H1 (cell line): ENCODE measurements at regions not wholly inside any gene's neighbourhood (a gene's known extent, or its start where the extent isn't known, plus 50 kb on each side); places are given as distances from the start of the nearest gene placed in this dataset.
"Not testable (repeated sequence)": the region's sequence is repeated elsewhere in the genome, so short reads cannot be mapped to it uniquely, and the experiment has no call there.

ENCODE experiments used
- CTCF ChIA-PET: fragments of 300-600 bp; sonication (Branson Sonifier 250); formaldehyde crosslinking; loops from one replicate; lab custom pipeline; 2021; ENCODE audit not compliant: partially characterized antibody; lab: Charles Lee
- POLR2A ChIA-PET: fragments of 300-600 bp; sonication (Branson Sonifier 250); formaldehyde crosslinking; loops from one replicate; lab custom pipeline; 2021; ENCODE audit warnings: inconsistent platforms; ENCODE audit not compliant: partially characterized antibody; lab: Charles Lee
- DNase-seq, 2 experiments: peaks; one replicate each; pipeline versions ENCODE4 v3.0.0 to v3.0.0-alpha.2; 2010 to 2022; ENCODE audit warnings: low spot score in 2 of 2, low read depth in 1 of 2, mixed read lengths in 1 of 2
- FAIRE-seq: peaks from 2 replicates; lab custom pipeline; 2011; peaks lifted over from hg19 to GRCh38; lab: Jason Lieb, UNC
- H2AFZ ChIP-seq: 2 replicates; pipeline ENCODE4 v1.8.1; 2012; ENCODE audit warnings: low read length, inconsistent platforms
- H2AK5ac ChIP-seq: 2 replicates; pipeline ENCODE4 v1.6.1; 2013; ENCODE audit warnings: low read depth, low read length
- H2BK120ac ChIP-seq: replicated peaks from 2 replicates; pipeline ENCODE3; 2013; ENCODE audit warnings: low read depth, low read length, inconsistent platforms
- H2BK12ac ChIP-seq: 2 replicates; pipeline ENCODE4 v1.6.1; 2013; ENCODE audit warnings: low read depth, low read length
- H2BK15ac ChIP-seq: 2 replicates; pipeline ENCODE4 v1.6.1; 2013; ENCODE audit warnings: low read length
- H2BK20ac ChIP-seq: 2 replicates; pipeline ENCODE4 v1.6.1; 2013; ENCODE audit warnings: low read length
- H2BK5ac ChIP-seq: 2 replicates; pipeline ENCODE4 v1.6.1; 2013; ENCODE audit warnings: low read depth, low read length
- H3K14ac ChIP-seq: 2 replicates; pipeline ENCODE4 v1.6.1; 2013; ENCODE audit warnings: inconsistent platforms; ENCODE audit not compliant: insufficient read length
- H3K18ac ChIP-seq: 2 replicates; pipeline ENCODE4 v1.6.1; 2013; ENCODE audit warnings: low read length; ENCODE audit errors: extremely low read depth
- H3K23ac ChIP-seq: 2 replicates; pipeline ENCODE4 v1.6.1; 2013; ENCODE audit warnings: inconsistent platforms; ENCODE audit not compliant: insufficient read length
- H3K23me2 ChIP-seq: 2 replicates; pipeline ENCODE4 v1.6.1; 2013; ENCODE audit warnings: low read depth, low read length
- H3K27ac ChIP-seq: 2 replicates; pipeline ENCODE4 v1.6.1; 2011; ENCODE audit warnings: low read depth, low read length, inconsistent platforms
- H3K27me3 ChIP-seq, 4 experiments: replicated peaks in 1 of 4; 1 replicate in 1 of 4; 2 replicates in 3 of 4; pipeline versions ENCODE4 v1.6.1 to v1.8.1; 2011 to 2013; ENCODE audit warnings: low read length in 3 of 4, mild to moderate bottlenecking in 3 of 4, inconsistent platforms in 2 of 4, mixed read lengths in 2 of 4, moderate library complexity in 1 of 4; ENCODE audit not compliant: control insufficient read depth in 3 of 4, insufficient read depth in 3 of 4; ENCODE audit errors: extremely low read depth in 1 of 4
- H3K36me3 ChIP-seq, 4 experiments: 2 replicates each; pipeline versions ENCODE4 v1.6.1 to v1.8.1; 2011 to 2013; ENCODE audit warnings: mild to moderate bottlenecking in 4 of 4, low read length in 3 of 4, moderate library complexity in 2 of 4, control low read depth in 1 of 4, inconsistent platforms in 1 of 4; ENCODE audit not compliant: insufficient read depth in 4 of 4, control insufficient read depth in 2 of 4
- H3K4ac ChIP-seq: replicated peaks from 2 replicates; pipeline ENCODE3; 2013; ENCODE audit warnings: low read length, low read depth, mixed read lengths, inconsistent platforms; ENCODE audit not compliant: insufficient read length
- H3K4me1 ChIP-seq, 4 experiments: replicated peaks in 1 of 4; 1 replicate in 1 of 4; 2 replicates in 3 of 4; pipeline versions ENCODE4 v1.6.1 to v1.8.1; 2011 to 2013; ENCODE audit warnings: low read length in 3 of 4, inconsistent platforms in 2 of 4, mixed read lengths in 1 of 4; ENCODE audit not compliant: insufficient read depth in 4 of 4, control insufficient read depth in 3 of 4
- H3K4me2 ChIP-seq, 2 experiments: 2 replicates each; pipeline versions ENCODE4 v1.6.1 to v1.8.1; 2011 to 2013; ENCODE audit warnings: low read depth in 2 of 2, low read length in 2 of 2, control low read depth in 1 of 2, inconsistent platforms in 1 of 2, mild to moderate bottlenecking in 1 of 2; ENCODE audit not compliant: insufficient read depth in 1 of 2
- H3K4me3 ChIP-seq, 4 experiments: fragments of 200-600, 300-600 bp in 1 of 4; sonication (generic), shearing (Covaris generic), sonication (Bioruptor Twin) in 1 of 4; 2 replicates each; pipeline versions ENCODE4 v1.5.1 to v1.8.1; 2011 to 2016; ENCODE audit warnings: low read length in 4 of 4, low read depth in 3 of 4, control low read depth in 2 of 4, inconsistent platforms in 2 of 4, mild to moderate bottlenecking in 2 of 4, mixed read lengths in 1 of 4, moderate library complexity in 1 of 4; ENCODE audit not compliant: insufficient read depth in 2 of 4; ENCODE audit errors: extremely low read depth in 1 of 4
- H3K56ac ChIP-seq: replicated peaks from 2 replicates; pipeline ENCODE3; 2013; ENCODE audit warnings: low read depth, mild to moderate bottlenecking, mixed read lengths, low read length, inconsistent platforms; ENCODE audit not compliant: insufficient read length
- H3K79me1 ChIP-seq: 2 replicates; pipeline ENCODE4 v1.6.1; 2013; ENCODE audit warnings: low read depth, low read length, control low read depth
- H3K79me2 ChIP-seq, 2 experiments: 2 replicates each; pipeline versions ENCODE4 v1.6.1 to v1.8.1; 2012 to 2013; ENCODE audit warnings: low read length in 2 of 2, mild to moderate bottlenecking in 2 of 2, inconsistent platforms in 1 of 2; ENCODE audit not compliant: insufficient read depth in 2 of 2, control insufficient read depth in 1 of 2
- H3K9ac ChIP-seq, 4 experiments: replicated peaks in 1 of 4; 1 replicate in 1 of 4; 2 replicates in 3 of 4; pipeline versions ENCODE4 v1.6.1 to v1.8.1; 2011 to 2013; ENCODE audit warnings: low read depth in 3 of 4, low read length in 3 of 4, control low read depth in 2 of 4, mild to moderate bottlenecking in 2 of 4, moderate library complexity in 2 of 4, inconsistent platforms in 1 of 4; ENCODE audit errors: extremely low read depth in 1 of 4
- H3K9me3 ChIP-seq, 2 experiments: 2 replicates each; pipeline versions ENCODE4 v1.6.1 to v1.8.1; 2012 to 2013; ENCODE audit warnings: mild to moderate bottlenecking in 2 of 2, moderate library complexity in 2 of 2, control low read depth in 1 of 2, inconsistent platforms in 1 of 2, low read depth in 1 of 2, low read length in 1 of 2, mixed read lengths in 1 of 2; ENCODE audit not compliant: insufficient read depth in 2 of 2
- H4K20me1 ChIP-seq, 2 experiments: replicated peaks in 1 of 2; 2 replicates each; pipeline versions ENCODE3 to v1.8.1; 2011 to 2013; ENCODE audit warnings: inconsistent platforms in 2 of 2, low read length in 2 of 2, mild to moderate bottlenecking in 1 of 2; ENCODE audit not compliant: insufficient read depth in 2 of 2, control insufficient read depth in 1 of 2
- H4K5ac ChIP-seq: 2 replicates; pipeline ENCODE4 v1.6.1; 2013; ENCODE audit warnings: low read length, low read depth, mixed read lengths, inconsistent platforms; ENCODE audit not compliant: insufficient read length
- H4K8ac ChIP-seq: 2 replicates; pipeline ENCODE4 v1.8.0; 2013; ENCODE audit warnings: mild to moderate bottlenecking, moderate library complexity, low read length, inconsistent platforms; ENCODE audit not compliant: insufficient read depth; ENCODE audit errors: extremely low read depth
- H4K91ac ChIP-seq: replicated peaks from 2 replicates; pipeline ENCODE3; 2013; ENCODE audit warnings: low read length, mixed read lengths, inconsistent platforms; ENCODE audit not compliant: insufficient read length
- WGBS, 2 experiments: shearing (Covaris generic) in 1 of 2; methylation state at CpG; one replicate each; pipeline versions ENCODE4 v1.1.6 to v1.1.7; 2013 to 2015; ENCODE audit warnings: low lambda C conversion rate in 2 of 2, mixed read lengths in 2 of 2, inconsistent platforms in 1 of 2, low coverage in 1 of 2, missing lambda C conversion rate in 1 of 2; ENCODE audit not compliant: insufficient replicate concordance in 2 of 2, insufficient coverage in 1 of 2, insufficient read length in 1 of 2; ENCODE audit errors: extremely low coverage in 1 of 2, missing lambda C conversion rate in 1 of 2; 5-methylcytosine and 5-hydroxymethylcytosine counted together

DNA sequence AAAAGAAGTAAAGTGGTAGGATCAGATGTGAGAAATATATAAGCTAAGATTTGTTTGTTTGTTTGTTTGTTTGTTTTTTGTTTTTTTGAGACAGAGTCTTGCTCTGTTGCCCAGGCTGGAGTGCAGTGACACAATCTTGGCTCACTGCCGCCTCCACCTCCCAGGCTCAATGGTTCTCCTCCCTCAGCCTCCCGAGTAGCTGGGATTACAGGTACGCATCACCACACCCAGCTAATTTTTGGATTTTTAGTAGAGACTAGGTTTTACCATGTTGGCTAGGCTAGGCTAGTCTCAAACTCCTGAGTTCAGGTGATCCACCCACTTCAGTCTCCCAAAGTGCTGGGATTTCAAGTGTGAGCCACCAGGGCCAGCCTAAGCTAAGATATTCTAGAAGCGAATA, 4817.1 kb upstream of the OR11H1 start:
- H3K23me2 ChIP-seq, DNase-seq, H3K9ac ChIP-seq, H3K18ac ChIP-seq, H2BK15ac ChIP-seq, H3K79me2 ChIP-seq, H4K8ac ChIP-seq, H3K4me1 ChIP-seq, H4K5ac ChIP-seq, H3K14ac ChIP-seq, H3K4me3 ChIP-seq, H3K79me1 ChIP-seq, FAIRE-seq, H2AK5ac ChIP-seq, H2BK120ac ChIP-seq, H3K27ac ChIP-seq, POLR2A ChIA-PET, H4K20me1 ChIP-seq, H2BK5ac ChIP-seq, H3K56ac ChIP-seq, H2BK20ac ChIP-seq, H2AFZ ChIP-seq, H2BK12ac ChIP-seq, H4K91ac ChIP-seq, H3K27me3 ChIP-seq, H3K23ac ChIP-seq, H3K4me2 ChIP-seq, H3K4ac ChIP-seq, H3K36me3 ChIP-seq, CTCF ChIA-PET: not testable (repeated sequence)
- H3K9me3 ChIP-seq, result peaks cover 45 to 47% of the 10 kb centered on the region in 2 experiments
- WGBS, 2 experiments, result 58% methylated on average over 4 of the region's 4 CpGs; no CpG with 5 or more reads in 1 of the 2 experiments

DNA sequence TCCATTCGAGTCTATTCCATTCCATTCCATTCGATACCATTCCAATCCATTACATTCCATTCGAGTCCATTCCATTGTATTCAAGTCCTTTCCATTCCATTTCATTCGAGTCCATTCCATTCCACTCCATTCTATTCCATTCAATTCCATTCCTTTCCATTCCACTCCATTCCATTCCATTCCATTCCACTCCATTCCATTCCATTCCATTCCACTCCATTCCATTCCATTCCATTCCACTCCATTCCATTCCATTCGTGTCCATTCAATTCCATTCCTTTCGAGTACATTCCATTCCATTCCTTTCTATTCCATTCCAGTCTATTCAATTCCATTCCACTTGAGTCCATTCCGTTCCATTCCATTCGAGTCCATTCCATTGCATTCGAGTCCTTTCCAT, 4805.2 kb upstream of the OR11H1 start:
- CTCF ChIA-PET, H2AFZ ChIP-seq, FAIRE-seq, H3K4me3 ChIP-seq, H2BK5ac ChIP-seq, H2BK15ac ChIP-seq, H3K56ac ChIP-seq, H3K4me2 ChIP-seq, H2BK20ac ChIP-seq, H2BK12ac ChIP-seq, H3K36me3 ChIP-seq, H3K14ac ChIP-seq, H2BK120ac ChIP-seq, H4K91ac ChIP-seq, H3K79me1 ChIP-seq, DNase-seq, H3K4ac ChIP-seq, H2AK5ac ChIP-seq, H4K5ac ChIP-seq, H3K4me1 ChIP-seq, H3K23ac ChIP-seq, H3K79me2 ChIP-seq, H3K9ac ChIP-seq, H3K27me3 ChIP-seq, H3K27ac ChIP-seq, H4K8ac ChIP-seq, H4K20me1 ChIP-seq, POLR2A ChIA-PET, H3K18ac ChIP-seq: not testable (repeated sequence)
- 73 to 86% methylated on average over 3 to 9 of the region's 9 CpGs for WGBS, 2 experiments
- H3K23me2 ChIP-seq, result peaks cover 28% of the 10 kb centered on the region
- H3K9me3 ChIP-seq, result peaks cover 25 to 78% of the 10 kb centered on the region in 2 experiments
